K562 (cell line): ENCODE measurements at regions not wholly inside any gene's neighbourhood (a gene's known extent, or its start where the extent isn't known, plus 50 kb on each side); places are given as distances from the start of the nearest gene placed in this dataset.

Source experiments
- ATAC-seq: fragments of 200-7000 bp; cut with Tn5 transposase; 3 replicates; pipeline ENCODE4 v1.9.1; 2020; ENCODE audit warnings: moderate library complexity
- BruUV-seq: library from RNA; stranded (reverse); fragments of 400-500 nt; replicated peaks from 2 replicates; lab custom pipeline; 2021; lab: Mats Ljungman, UMichigan
- CTCF ChIA-PET: fragments of 300-600 bp; formaldehyde crosslinking; extraction: SDS; loops from one replicate; lab custom pipeline; 2021; ENCODE audit warnings: low intra/inter-chr PET ratio; lab: Yijun Ruan, JAX
- POLR2A ChIA-PET: fragments of 300-600, 350-650 bp; sonication (Branson Sonifier 250); formaldehyde crosslinking; extraction: SDS; loops from one replicate; lab custom pipeline; 2021; ENCODE audit warnings: antibody characterized with exemption, inconsistent platforms; lab: Yijun Ruan, JAX
- DNase-seq, 4 experiments: peaks; one replicate each; pipeline versions ENCODE4 v3.0.0 to v3.0.0-alpha.2; 2011 to 2018; ENCODE audit warnings: low spot score in 3 of 4, mixed read lengths in 3 of 4; ENCODE audit errors: extremely low read depth in 1 of 4
- FAIRE-seq: peaks from 2 replicates; lab custom pipeline; 2011; peaks lifted over from hg19 to GRCh38; lab: Jason Lieb, UNC
- H2AFZ ChIP-seq: 2 replicates; pipeline ENCODE4 v1.6.0; 2011; ENCODE audit warnings: low read depth, low read length, control low read depth, inconsistent platforms
- H3K27ac ChIP-seq: fragments of 200-600 bp; 3 replicates; pipeline ENCODE4 v1.8.0; 2011; ENCODE audit warnings: low read depth, mild to moderate bottlenecking, control low read depth, inconsistent platforms, low read length, moderate library complexity, mixed read lengths; ENCODE audit errors: extremely low read depth
- H3K27me3 ChIP-seq, 2 experiments: fragments of 300-600 bp in 1 of 2; 2 replicates in 1 of 2; 3 replicates in 1 of 2; pipeline versions ENCODE4 v1.6.0 to v1.8.0; 2011; ENCODE audit warnings: inconsistent platforms in 2 of 2, low read length in 2 of 2, mild to moderate bottlenecking in 1 of 2, mixed read lengths in 1 of 2, moderate library complexity in 1 of 2; ENCODE audit not compliant: control insufficient read depth in 2 of 2, insufficient read depth in 2 of 2
- H3K36me3 ChIP-seq: fragments of 300-600 bp; 3 replicates; pipeline ENCODE4 v1.8.0; 2011; ENCODE audit warnings: mild to moderate bottlenecking, low read length, inconsistent platforms; ENCODE audit not compliant: control insufficient read depth, insufficient read depth
- H3K4me1 ChIP-seq, 2 experiments: fragments of 200-600 bp in 1 of 2; replicated peaks in 1 of 2; 2 replicates in 1 of 2; 3 replicates in 1 of 2; pipeline versions ENCODE4 v1.5.1 to v1.8.0; 2011; ENCODE audit warnings: inconsistent platforms in 2 of 2, low read length in 2 of 2, mild to moderate bottlenecking in 1 of 2, mixed read lengths in 1 of 2, moderate library complexity in 1 of 2; ENCODE audit not compliant: control insufficient read depth in 2 of 2, insufficient read depth in 2 of 2
- H3K4me2 ChIP-seq: 2 replicates; pipeline ENCODE4 v1.6.1; 2011; ENCODE audit warnings: low read length, control low read depth, inconsistent platforms, mixed read lengths; ENCODE audit not compliant: insufficient read depth
- H3K4me3 ChIP-seq: fragments of 200-600 bp; sonication (generic), shearing (Covaris generic); 2 replicates; pipeline ENCODE4 v1.5.1; 2016; ENCODE audit warnings: control low read depth, inconsistent platforms
- H3K79me2 ChIP-seq: fragments of 200-600 bp; 3 replicates; pipeline ENCODE4 v1.8.0; 2011; ENCODE audit warnings: low read length, inconsistent platforms; ENCODE audit not compliant: control insufficient read depth, insufficient read depth
- H3K9ac ChIP-seq, 2 experiments: 2 replicates each; pipeline versions ENCODE4 v1.6.0 to v1.6.1; 2011; ENCODE audit warnings: low read depth in 2 of 2, low read length in 2 of 2, control low read depth in 1 of 2, inconsistent platforms in 1 of 2, mild to moderate bottlenecking in 1 of 2, mixed read lengths in 1 of 2; ENCODE audit not compliant: insufficient read depth in 1 of 2
- H3K9me1 ChIP-seq: one replicate; pipeline ENCODE4 v1.6.0; 2011; ENCODE audit warnings: inconsistent platforms, mild to moderate bottlenecking, low read length, moderate library complexity; ENCODE audit not compliant: control insufficient read depth, insufficient read depth
- H3K9me3 ChIP-seq: replicated peaks from 2 replicates; pipeline ENCODE4 v1.5.1; 2011; ENCODE audit warnings: low read depth, low read length, inconsistent platforms; ENCODE audit not compliant: control insufficient read depth, insufficient read depth
- H4K20me1 ChIP-seq: replicated peaks from 2 replicates; pipeline ENCODE4 v1.6.1; 2011; ENCODE audit warnings: low read length, inconsistent platforms, mixed read lengths; ENCODE audit not compliant: control insufficient read depth, insufficient read depth
- ARID1B ChIP-seq: fragments of 450-650 bp; IDR thresholded peaks from 2 replicates; pipeline ENCODE4 v1.6.1; 2016; ENCODE audit warnings: antibody characterized with exemption, mild to moderate bottlenecking, inconsistent platforms
- E2F6 ChIP-seq, 2 experiments: IDR thresholded peaks; 2 replicates each; pipeline ENCODE4 v1.6.1; 2011; ENCODE audit warnings: borderline replicate concordance in 1 of 2, control low read depth in 1 of 2, low read depth in 1 of 2, low read length in 1 of 2, mild to moderate bottlenecking in 1 of 2, mixed read lengths in 1 of 2, moderate library complexity in 1 of 2; ENCODE audit not compliant: insufficient read depth in 1 of 2, insufficient read length in 1 of 2, poor library complexity in 1 of 2, severe bottlenecking in 1 of 2; ENCODE audit errors: extremely low read depth in 1 of 2
- EZH2 ChIP-seq: IDR thresholded peaks from 2 replicates; pipeline ENCODE4 v1.6.1; 2012; ENCODE audit warnings: low read depth, mild to moderate bottlenecking, inconsistent platforms, low read length, borderline replicate concordance
- HNRNPH1 ChIP-seq: fragments of 200-400 bp; formaldehyde crosslinking; optimal IDR thresholded peaks from 2 replicates; pipeline ENCODE3; 2017; ENCODE audit warnings: low read depth, mild to moderate bottlenecking, low read length, moderate library complexity
- HSF4 ChIP-seq: fragments of 250-450 bp; sonication (Bioruptor Pico); IDR thresholded peaks from 2 replicates; pipeline ENCODE4 v2.1.2; 2022; ENCODE audit warnings: mild to moderate bottlenecking, moderate library complexity, borderline replicate concordance
- KDM2B ChIP-seq: fragments of 250-450 bp; sonication (Bioruptor Pico); IDR thresholded peaks from 2 replicates; pipeline ENCODE4 v1.8.0; 2021; ENCODE audit warnings: mild to moderate bottlenecking, moderate library complexity
- MCM7 ChIP-seq, 2 experiments: fragments of 450-650 bp; IDR thresholded peaks; 2 replicates each; pipeline ENCODE4 v1.6.1; 2016 to 2018
- ZC3H8 ChIP-seq: fragments of 450-650 bp; IDR thresholded peaks from 2 replicates; pipeline ENCODE4 v1.6.1; 2017
- ZFP1 ChIP-seq: fragments of 450-650 bp; formaldehyde crosslinking; IDR thresholded peaks from 2 replicates; pipeline ENCODE4 v1.4.0; 2020; ENCODE audit warnings: mild to moderate bottlenecking, mixed read lengths
- ZNF184 ChIP-seq: sonication (generic); formaldehyde crosslinking; IDR thresholded peaks from 2 replicates; pipeline ENCODE4 v1.5.0; 2020; ENCODE audit warnings: missing genetic modification reagents
- ZNF239 ChIP-seq: fragments of 250-450 bp; sonication (Bioruptor Pico); IDR thresholded peaks from 2 replicates; pipeline ENCODE4 v1.4.0; 2020; ENCODE audit warnings: mild to moderate bottlenecking
- ZNF354B ChIP-seq: fragments of 250-450 bp; sonication (Bioruptor Pico); IDR thresholded peaks from 2 replicates; pipeline ENCODE4 v1.4.0; 2020
- ZNF551 ChIP-seq: fragments of 250-450 bp; sonication (Bioruptor Pico); IDR thresholded peaks from 2 replicates; pipeline ENCODE4 v1.5.0; 2021; ENCODE audit warnings: mild to moderate bottlenecking, moderate library complexity
- WGBS: fragments of 100-300 bp; shearing (Covaris generic); methylation state at CpG from one replicate; pipeline ENCODE4 v1.1.6; 2016; ENCODE audit warnings: low coverage, mixed read lengths; ENCODE audit not compliant: insufficient coverage; ENCODE audit errors: missing lambda C conversion rate; 5-methylcytosine and 5-hydroxymethylcytosine counted together
- in situ Hi-C: fragments of 300-500 bp; cut with MboI; formaldehyde crosslinking; loops from 4 replicates; pipeline ENCODE4 v1.15.0; 2018; ENCODE audit warnings: inconsistent platforms, mixed read lengths
- intact Hi-C: fragments of 100-400 bp; cut with micrococcal nuclease; formaldehyde crosslinking; loops from 2 replicates; pipeline ENCODE4 v1.14.2; 2022
- TF ChIP-seq, protein P1 (sequence below): fragments of 450-650 bp; IDR thresholded peaks from 2 replicates; pipeline ENCODE4 v1.6.1; 2016; ENCODE audit warnings: low read depth, mild to moderate bottlenecking, moderate library complexity

DNA sequence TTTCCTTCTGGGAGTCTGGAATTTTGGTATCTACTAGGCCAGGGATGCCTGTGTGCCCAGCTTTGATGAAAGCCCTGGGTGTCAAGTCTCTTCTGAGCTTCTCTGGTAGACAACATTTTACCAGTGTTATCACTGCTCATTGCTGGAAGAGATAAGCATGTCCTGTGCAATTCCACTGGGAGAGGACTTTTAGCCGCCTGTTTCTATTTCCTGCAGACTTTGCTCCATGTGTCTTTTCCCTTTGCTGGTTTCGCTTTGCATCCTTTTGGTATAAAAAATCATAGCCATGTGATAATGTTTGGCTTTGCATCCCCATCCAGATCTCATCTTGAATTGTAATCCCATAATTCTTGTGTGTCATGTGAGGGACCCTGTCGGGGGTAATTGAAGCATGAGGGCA lies 163.2 kb downstream of the SLC28A3 start:
- no peak for FAIRE-seq
- ATAC-seq, result no peak
- H4K20me1 ChIP-seq, result no peaks in the 10 kb centered on the region
- intact Hi-C loops, result no loop called here
- no peaks in the 10 kb centered on the region; a peak in 1 of 5 replicates for H3K4me1 ChIP-seq
- no peaks in the 10 kb centered on the region for H3K9me1 ChIP-seq
- H3K79me2 ChIP-seq, result no peaks in the 10 kb centered on the region
- no peaks in the 10 kb centered on the region for H3K9me3 ChIP-seq
- H3K4me3 ChIP-seq, result no peak overlapping the region
- H3K9ac ChIP-seq, result no peak overlapping the region
- H3K4me2 ChIP-seq, result no peak overlapping the region
- DNase-seq, result no peak
- no peak overlapping the region for H3K27ac ChIP-seq
- no peaks in the 10 kb centered on the region for H3K36me3 ChIP-seq
- in situ Hi-C loops, result no loop called here
- TF ChIP-seq ARID1B, result no peak
- TF ChIP-seq E2F6 (IDR thresholded peaks at IDR 0.05; ENCODE audit: borderline replicate concordance in 1 of 2, extremely low read depth in 1 of 2, insufficient read depth in 1 of 2, insufficient read length in 1 of 2, low read depth in 1 of 2, low read length in 1 of 2, poor library complexity in 1 of 2, severe bottlenecking in 1 of 2), result no peak
- TF ChIP-seq ZC3H8, result no peak
- no peak for TF ChIP-seq ZNF354B (CRISPR knock-in tag)
- no peak for TF ChIP-seq KDM2B (CRISPR knock-in tag)
- no peak for TF ChIP-seq MCM7 (IDR thresholded peaks at IDR 0.05)
- no peak for TF ChIP-seq ZNF551 (CRISPR knock-in tag)
- TF ChIP-seq, protein P1, sequence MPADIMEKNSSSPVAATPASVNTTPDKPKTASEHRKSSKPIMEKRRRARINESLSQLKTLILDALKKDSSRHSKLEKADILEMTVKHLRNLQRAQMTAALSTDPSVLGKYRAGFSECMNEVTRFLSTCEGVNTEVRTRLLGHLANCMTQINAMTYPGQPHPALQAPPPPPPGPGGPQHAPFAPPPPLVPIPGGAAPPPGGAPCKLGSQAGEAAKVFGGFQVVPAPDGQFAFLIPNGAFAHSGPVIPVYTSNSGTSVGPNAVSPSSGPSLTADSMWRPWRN, result no peak
- no peak for TF ChIP-seq EZH2
- no peak for TF ChIP-seq HSF4 (CRISPR knock-in tag)
- no peak for TF ChIP-seq ZFP1 (CRISPR knock-in tag)
- no peak for TF ChIP-seq HNRNPH1
- TF ChIP-seq ZNF184 (CRISPR knock-in tag), result no peak
- no peak for TF ChIP-seq ZNF239 (CRISPR knock-in tag)
- H3K27me3 ChIP-seq, result peaks cover 0 to 16% of the 10 kb centered on the region in 2 experiments; a peak in 2 of 5 replicates
- H2AFZ ChIP-seq, result no peak overlapping the region
- POLR2A ChIA-PET, result no interaction called here
- 0% methylated on average over 3 of the region's 3 CpGs for WGBS
- no TSS peak for BruUV-seq
- CTCF ChIA-PET, result no interaction called here
